Epithelial cell of proximal tubule (primary cell): ENCODE measurements at regions not wholly inside any gene's neighbourhood (a gene's known extent, or its start where the extent isn't known, plus 50 kb on each side); places are given as distances from the start of the nearest gene placed in this dataset.

Experiments used
- DNase-seq: peaks from one replicate; pipeline ENCODE4 v3.0.0-alpha.2; 2011; ENCODE audit warnings: low read depth
- H3K4me3 ChIP-seq: 2 replicates; pipeline ENCODE4 v1.5.1; 2011; ENCODE audit warnings: low read depth, mild to moderate bottlenecking, low read length
- TF ChIP-seq, protein P1 (sequence below): conservative IDR thresholded peaks from 2 replicates; pipeline ENCODE4 v1.5.1; 2012; ENCODE audit warnings: low read depth, mild to moderate bottlenecking, low read length

GRCh38 chr3:153657461-153657860, 463.7 kb upstream of the ARHGEF26 start:
- TF ChIP-seq, protein P1, sequence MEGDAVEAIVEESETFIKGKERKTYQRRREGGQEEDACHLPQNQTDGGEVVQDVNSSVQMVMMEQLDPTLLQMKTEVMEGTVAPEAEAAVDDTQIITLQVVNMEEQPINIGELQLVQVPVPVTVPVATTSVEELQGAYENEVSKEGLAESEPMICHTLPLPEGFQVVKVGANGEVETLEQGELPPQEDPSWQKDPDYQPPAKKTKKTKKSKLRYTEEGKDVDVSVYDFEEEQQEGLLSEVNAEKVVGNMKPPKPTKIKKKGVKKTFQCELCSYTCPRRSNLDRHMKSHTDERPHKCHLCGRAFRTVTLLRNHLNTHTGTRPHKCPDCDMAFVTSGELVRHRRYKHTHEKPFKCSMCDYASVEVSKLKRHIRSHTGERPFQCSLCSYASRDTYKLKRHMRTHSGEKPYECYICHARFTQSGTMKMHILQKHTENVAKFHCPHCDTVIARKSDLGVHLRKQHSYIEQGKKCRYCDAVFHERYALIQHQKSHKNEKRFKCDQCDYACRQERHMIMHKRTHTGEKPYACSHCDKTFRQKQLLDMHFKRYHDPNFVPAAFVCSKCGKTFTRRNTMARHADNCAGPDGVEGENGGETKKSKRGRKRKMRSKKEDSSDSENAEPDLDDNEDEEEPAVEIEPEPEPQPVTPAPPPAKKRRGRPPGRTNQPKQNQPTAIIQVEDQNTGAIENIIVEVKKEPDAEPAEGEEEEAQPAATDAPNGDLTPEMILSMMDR, result no peak
- H3K4me3 ChIP-seq, result no peak overlapping the region
- no peak for DNase-seq

GRCh38 chr3:153658136-153658535, 463.1 kb upstream of the ARHGEF26 start:
- TF ChIP-seq, protein P1, result no peak
- H3K4me3 ChIP-seq, result no peak overlapping the region
- DNase-seq, result no peak

GRCh38 chr3:153666991-153667740, 454.0 kb upstream of the ARHGEF26 start:
- DNase-seq, result no peak
- H3K4me3 ChIP-seq, result no peak overlapping the region
- TF ChIP-seq, protein P1, result no peak

GRCh38 chr3:153669527-153669926, 451.7 kb upstream of the ARHGEF26 start:
- DNase-seq, result no peak
- TF ChIP-seq, protein P1, result peak; percentile 29
- H3K4me3 ChIP-seq, result no peak overlapping the region

DNA sequence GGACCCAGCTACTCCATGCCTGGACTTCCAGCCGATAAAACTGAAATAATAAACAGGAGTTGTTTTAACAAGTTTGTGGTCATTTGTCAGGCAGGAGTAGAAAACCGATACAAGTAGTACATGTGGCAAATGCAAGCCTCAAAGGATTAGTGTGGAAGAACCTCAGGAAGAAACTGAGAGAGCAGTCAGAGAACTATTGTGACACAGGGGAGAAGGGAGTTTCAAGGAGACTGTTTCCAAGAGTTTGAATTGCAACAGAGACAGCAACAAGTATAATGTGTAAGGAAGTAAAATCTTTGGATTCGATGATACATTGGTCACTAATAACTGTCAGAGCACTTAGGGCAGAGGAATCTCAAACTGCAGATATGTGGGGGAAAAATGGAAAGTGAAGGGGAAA, 450.6 kb upstream of the ARHGEF26 start:
- TF ChIP-seq, protein P1, result no peak
- no peak for DNase-seq
- H3K4me3 ChIP-seq, result no peak overlapping the region

DNA sequence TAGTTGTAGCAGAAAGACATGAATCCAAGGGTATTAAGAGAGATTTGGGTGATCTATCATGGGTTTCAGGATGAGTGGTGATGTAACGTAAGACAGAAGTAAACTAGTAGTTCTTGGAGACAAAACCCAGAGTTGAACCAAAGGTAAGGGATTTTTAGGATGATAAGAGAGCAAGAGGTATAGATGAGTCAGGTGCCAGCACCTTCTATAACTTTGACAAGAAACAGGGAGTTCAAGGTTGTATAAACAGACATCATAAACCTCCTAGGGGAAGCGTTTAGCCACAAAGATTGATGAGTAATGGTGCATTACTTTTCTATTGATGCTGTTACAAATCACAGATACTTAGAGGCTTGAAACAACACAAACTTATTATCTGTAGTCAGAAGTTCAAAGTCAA, 447.3 kb upstream of the ARHGEF26 start:
- TF ChIP-seq, protein P1, result no peak
- H3K4me3 ChIP-seq, result no peak overlapping the region
- DNase-seq, result no peak

GRCh38 chr3:153679714-153680113, 441.5 kb upstream of the ARHGEF26 start:
- H3K4me3 ChIP-seq, result no peak overlapping the region
- DNase-seq, result no peak
- TF ChIP-seq, protein P1, result no peak
